ENCODE measurements at regions not wholly inside any gene's neighbourhood (a gene's known extent, or its start where the extent isn't known, plus 50 kb on each side); places are given as distances from the start of the nearest gene placed in this dataset.

DNA sequence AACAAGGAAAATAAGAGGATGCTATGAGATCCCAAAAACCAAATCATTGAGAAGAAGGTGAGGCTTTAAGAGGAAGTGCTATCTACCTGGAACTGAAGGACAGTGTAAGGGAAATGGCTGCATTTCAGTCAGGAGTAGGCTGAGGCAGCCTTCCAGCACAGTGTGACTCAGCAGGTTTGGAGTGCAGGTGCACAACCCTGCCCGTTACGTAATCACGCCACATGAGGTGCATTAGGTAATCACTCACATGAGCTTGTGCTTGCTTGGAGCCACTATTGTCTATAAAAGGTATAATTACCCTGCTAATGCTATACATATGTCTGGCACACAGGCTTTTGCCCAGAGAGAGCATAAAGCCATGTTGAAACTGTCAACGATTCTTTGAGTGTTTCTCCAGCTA, 74.9 kb downstream of the DIO2 start:
- TF ChIP-seq, protein P1, sequence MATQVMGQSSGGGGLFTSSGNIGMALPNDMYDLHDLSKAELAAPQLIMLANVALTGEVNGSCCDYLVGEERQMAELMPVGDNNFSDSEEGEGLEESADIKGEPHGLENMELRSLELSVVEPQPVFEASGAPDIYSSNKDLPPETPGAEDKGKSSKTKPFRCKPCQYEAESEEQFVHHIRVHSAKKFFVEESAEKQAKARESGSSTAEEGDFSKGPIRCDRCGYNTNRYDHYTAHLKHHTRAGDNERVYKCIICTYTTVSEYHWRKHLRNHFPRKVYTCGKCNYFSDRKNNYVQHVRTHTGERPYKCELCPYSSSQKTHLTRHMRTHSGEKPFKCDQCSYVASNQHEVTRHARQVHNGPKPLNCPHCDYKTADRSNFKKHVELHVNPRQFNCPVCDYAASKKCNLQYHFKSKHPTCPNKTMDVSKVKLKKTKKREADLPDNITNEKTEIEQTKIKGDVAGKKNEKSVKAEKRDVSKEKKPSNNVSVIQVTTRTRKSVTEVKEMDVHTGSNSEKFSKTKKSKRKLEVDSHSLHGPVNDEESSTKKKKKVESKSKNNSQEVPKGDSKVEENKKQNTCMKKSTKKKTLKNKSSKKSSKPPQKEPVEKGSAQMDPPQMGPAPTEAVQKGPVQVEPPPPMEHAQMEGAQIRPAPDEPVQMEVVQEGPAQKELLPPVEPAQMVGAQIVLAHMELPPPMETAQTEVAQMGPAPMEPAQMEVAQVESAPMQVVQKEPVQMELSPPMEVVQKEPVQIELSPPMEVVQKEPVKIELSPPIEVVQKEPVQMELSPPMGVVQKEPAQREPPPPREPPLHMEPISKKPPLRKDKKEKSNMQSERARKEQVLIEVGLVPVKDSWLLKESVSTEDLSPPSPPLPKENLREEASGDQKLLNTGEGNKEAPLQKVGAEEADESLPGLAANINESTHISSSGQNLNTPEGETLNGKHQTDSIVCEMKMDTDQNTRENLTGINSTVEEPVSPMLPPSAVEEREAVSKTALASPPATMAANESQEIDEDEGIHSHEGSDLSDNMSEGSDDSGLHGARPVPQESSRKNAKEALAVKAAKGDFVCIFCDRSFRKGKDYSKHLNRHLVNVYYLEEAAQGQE (IDR thresholded peaks at IDR 0.05) = no peak
- TF ChIP-seq, protein P2, sequence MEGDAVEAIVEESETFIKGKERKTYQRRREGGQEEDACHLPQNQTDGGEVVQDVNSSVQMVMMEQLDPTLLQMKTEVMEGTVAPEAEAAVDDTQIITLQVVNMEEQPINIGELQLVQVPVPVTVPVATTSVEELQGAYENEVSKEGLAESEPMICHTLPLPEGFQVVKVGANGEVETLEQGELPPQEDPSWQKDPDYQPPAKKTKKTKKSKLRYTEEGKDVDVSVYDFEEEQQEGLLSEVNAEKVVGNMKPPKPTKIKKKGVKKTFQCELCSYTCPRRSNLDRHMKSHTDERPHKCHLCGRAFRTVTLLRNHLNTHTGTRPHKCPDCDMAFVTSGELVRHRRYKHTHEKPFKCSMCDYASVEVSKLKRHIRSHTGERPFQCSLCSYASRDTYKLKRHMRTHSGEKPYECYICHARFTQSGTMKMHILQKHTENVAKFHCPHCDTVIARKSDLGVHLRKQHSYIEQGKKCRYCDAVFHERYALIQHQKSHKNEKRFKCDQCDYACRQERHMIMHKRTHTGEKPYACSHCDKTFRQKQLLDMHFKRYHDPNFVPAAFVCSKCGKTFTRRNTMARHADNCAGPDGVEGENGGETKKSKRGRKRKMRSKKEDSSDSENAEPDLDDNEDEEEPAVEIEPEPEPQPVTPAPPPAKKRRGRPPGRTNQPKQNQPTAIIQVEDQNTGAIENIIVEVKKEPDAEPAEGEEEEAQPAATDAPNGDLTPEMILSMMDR (IDR thresholded peaks at IDR 0.05) = no peak
- no peak for TF ChIP-seq RFX5 (IDR thresholded peaks at IDR 0.05)
- TF ChIP-seq SMC3 (IDR thresholded peaks at IDR 0.05) = no peak
- TF ChIP-seq CHD2 (IDR thresholded peaks at IDR 0.05; ENCODE audit: low read length, partially characterized antibody) = no peak
- no peak for TF ChIP-seq TP53 (CRISPR knock-in tag; IDR thresholded peaks at IDR 0.05)
- no peak for TF ChIP-seq ZC3H11A (IDR thresholded peaks at IDR 0.05)
- no peak for TF ChIP-seq GATA3 (IDR thresholded peaks at IDR 0.05; ENCODE audit: borderline replicate concordance)
- TF ChIP-seq POLR2AphosphoS2 (conservative IDR thresholded peaks at IDR 0.05; ENCODE audit: low read length) = no peak

Data from A549 (cell line).